Prostate gland (tissue), 2 donors: ENCODE measurements at regions not wholly inside any gene's neighbourhood (a gene's known extent, or its start where the extent isn't known, plus 50 kb on each side); places are given as distances from the start of the nearest gene placed in this dataset.

Source experiments
- DNase-seq: peaks from one replicate; pipeline ENCODE4 v3.0.0-alpha.2; 2019; ENCODE audit warnings: low spot score
- H3K27ac ChIP-seq, 2 donors: fragments of 200-600 bp; sonication (generic); 2 replicates each; pipeline ENCODE4 v1.5.1; 2017 to 2019
- H3K27me3 ChIP-seq: fragments of 200-600 bp; sonication (generic); replicated peaks from 2 replicates; pipeline ENCODE4 v1.5.1; 2019; ENCODE audit not compliant: insufficient read depth
- H3K36me3 ChIP-seq, 2 donors: fragments of 200-600 bp; sonication (generic); 1 replicate in 1 of 2; 2 replicates in 1 of 2; pipeline versions ENCODE4 v1.5.1 to v1.8.1; 2017 to 2019
- H3K4me1 ChIP-seq: fragments of 200-600 bp; sonication (generic); replicated peaks from 2 replicates; pipeline ENCODE4 v1.5.1; 2019
- H3K4me3 ChIP-seq, 2 donors: fragments of 200-600 bp; sonication (generic); 2 replicates each; pipeline ENCODE4 v1.5.1; 2017 to 2019
- H3K9me3 ChIP-seq: fragments of 200-600 bp; sonication (generic); 2 replicates; pipeline ENCODE4 v1.5.1; 2017
- CTCF ChIP-seq, 4 experiments: fragments of 200-600 bp in 2 of 4; fragments of 450-650 bp in 2 of 4; sonication (generic) in 2 of 4; IDR thresholded peaks; 1 replicate in 3 of 4; 2 replicates in 1 of 4; pipeline ENCODE4 v1.5.1; 2016 to 2019; ENCODE audit warnings: antibody characterized with exemption in 4 of 4, mild to moderate bottlenecking in 2 of 4, moderate library complexity in 2 of 4
- POLR2A ChIP-seq: fragments of 450-650 bp; IDR thresholded peaks from one replicate; pipeline ENCODE4 v1.6.1; 2016; ENCODE audit warnings: antibody characterized with exemption, mild to moderate bottlenecking
- POLR2AphosphoS5 ChIP-seq: sonication (generic); formaldehyde crosslinking; IDR thresholded peaks from one replicate; pipeline ENCODE4 v1.6.1; 2017; ENCODE audit warnings: antibody characterized with exemption
- WGBS: methylation state at CpG from one replicate; pipeline ENCODE4 v1.1.5; 2018; 5-methylcytosine and 5-hydroxymethylcytosine counted together
- intact Hi-C: fragments of 100-400 bp; cut with DNase I; formaldehyde crosslinking; loops from one replicate; pipeline ENCODE4 v1.14.2; 2022

- no peaks in the 10 kb centered on the region for H3K36me3 ChIP-seq
- 66% methylated on average over 3 of the region's 3 CpGs for WGBS
- no peaks in the 10 kb centered on the region for H3K4me1 ChIP-seq
- intact Hi-C loops, result no loop called here
- no peak overlapping the region for H3K4me3 ChIP-seq
- no peaks in the 10 kb centered on the region for H3K9me3 ChIP-seq
- TF ChIP-seq POLR2AphosphoS5, result no peak
- TF ChIP-seq CTCF (IDR thresholded peaks at IDR 0.05), result no peak
- TF ChIP-seq POLR2A, result no peak
- H3K27me3 ChIP-seq, result no peaks in the 10 kb centered on the region
- DNase-seq, result no peak
- no peak overlapping the region for H3K27ac ChIP-seq
Observed at GRCh38 chr18:75556841-75557240, 129.3 kb upstream of the SMIM21 start.

GRCh38 chr18:75554644-75555185, 127.2 kb upstream of the SMIM21 start:
- intact Hi-C loops, result no loop called here
- H3K4me3 ChIP-seq, result no peak overlapping the region
- DNase-seq, result no peak
- no peaks in the 10 kb centered on the region for H3K9me3 ChIP-seq
- H3K27me3 ChIP-seq, result no peaks in the 10 kb centered on the region
- no peaks in the 10 kb centered on the region for H3K4me1 ChIP-seq
- TF ChIP-seq POLR2A, result no peak
- TF ChIP-seq POLR2AphosphoS5, result no peak
- no peak for TF ChIP-seq CTCF (IDR thresholded peaks at IDR 0.05)
- no peak overlapping the region for H3K27ac ChIP-seq
- H3K36me3 ChIP-seq, result no peaks in the 10 kb centered on the region
- WGBS, result 66% methylated on average over 2 of the region's 2 CpGs

- no peak for TF ChIP-seq POLR2A
- no peak for TF ChIP-seq POLR2AphosphoS5
- no peak for TF ChIP-seq CTCF (IDR thresholded peaks at IDR 0.05)
- WGBS, result 90% methylated on average over 7 of the region's 7 CpGs
- H3K4me1 ChIP-seq, result no peaks in the 10 kb centered on the region
- no peaks in the 10 kb centered on the region for H3K9me3 ChIP-seq
- no peaks in the 10 kb centered on the region for H3K36me3 ChIP-seq
- DNase-seq, result no peak
- no peak overlapping the region for H3K4me3 ChIP-seq
- no peaks in the 10 kb centered on the region for H3K27me3 ChIP-seq
- intact Hi-C loops, result no loop called here
- no peak overlapping the region for H3K27ac ChIP-seq
Observed at GRCh38 chr18:75554176-75554575, 126.7 kb upstream of the SMIM21 start.

DNA sequence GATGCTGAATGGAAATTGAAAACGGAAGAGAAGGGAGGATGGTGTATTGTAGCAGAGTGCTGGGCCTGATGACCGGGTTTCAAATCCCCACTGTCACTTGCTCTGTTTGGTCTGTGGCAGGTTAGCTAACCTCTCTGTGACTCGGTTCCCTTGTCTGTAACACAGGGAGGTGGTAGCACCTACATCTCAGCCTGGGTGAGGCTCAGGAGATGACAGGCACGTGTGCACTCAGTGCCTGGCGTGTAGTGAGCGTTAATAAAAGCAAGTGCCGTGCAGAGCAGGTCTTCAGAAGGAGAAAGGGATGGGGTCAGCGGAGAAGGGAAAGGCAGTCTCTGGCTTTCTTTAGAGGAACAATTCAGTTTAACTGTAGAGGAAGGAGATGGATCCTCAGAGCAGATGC, 125.5 kb upstream of the SMIM21 start:
- TF ChIP-seq CTCF (IDR thresholded peaks at IDR 0.05) (no peak), POLR2A (no peak), POLR2AphosphoS5 (no peak)
- Histone ChIP-seq H3K36me3 (no peaks in the 10 kb centered on the region), H3K27ac (no peak overlapping the region), H3K4me3 (no peak overlapping the region), H3K27me3 (no peaks in the 10 kb centered on the region), H3K4me1 (no peaks in the 10 kb centered on the region), H3K9me3 (no peaks in the 10 kb centered on the region)
- intact Hi-C loops, result no loop called here
- no peak for DNase-seq
- WGBS, result 92% methylated on average over 8 of the region's 8 CpGs

GRCh38 chr18:75551071-75551470, 123.6 kb upstream of the SMIM21 start:
- Histone ChIP-seq H3K27ac (no peak overlapping the region), H3K4me1 (no peaks in the 10 kb centered on the region), H3K27me3 (no peaks in the 10 kb centered on the region), H3K36me3 (no peaks in the 10 kb centered on the region), H3K9me3 (no peaks in the 10 kb centered on the region), H3K4me3 (no peak overlapping the region)
- intact Hi-C loops, result no loop called here
- DNase-seq, result no peak
- 69% methylated on average over 4 of the region's 4 CpGs for WGBS
- TF ChIP-seq CTCF (IDR thresholded peaks at IDR 0.05) (no peak), POLR2A (no peak), POLR2AphosphoS5 (no peak)
